Bronchial epithelial cell (primary cell): ENCODE measurements at regions not wholly inside any gene's neighbourhood (a gene's known extent, or its start where the extent isn't known, plus 50 kb on each side); places are given as distances from the start of the nearest gene placed in this dataset.

Experiments
- DNase-seq: peaks from one replicate; pipeline ENCODE4 v3.0.0-alpha.2; 2010; ENCODE audit warnings: low read depth
- FAIRE-seq: peaks from 2 replicates; lab custom pipeline; 2011; peaks lifted over from hg19 to GRCh38; lab: Jason Lieb, UNC
- H3K27me3 ChIP-seq: 2 replicates; pipeline ENCODE4 v1.5.1; 2011; ENCODE audit warnings: low read length; ENCODE audit not compliant: control insufficient read depth, insufficient read depth
- H3K36me3 ChIP-seq: 2 replicates; pipeline ENCODE4 v1.5.1; 2011; ENCODE audit warnings: low read length; ENCODE audit not compliant: control insufficient read depth, insufficient read depth
- H3K4me3 ChIP-seq: 2 replicates; pipeline ENCODE4 v1.5.1; 2011; ENCODE audit warnings: mild to moderate bottlenecking, low read depth, low read length, control low read depth
- CTCF ChIP-seq: IDR thresholded peaks from 2 replicates; pipeline ENCODE4 v1.5.1; 2011; ENCODE audit warnings: mild to moderate bottlenecking, moderate library complexity, low read length, control low read depth, inconsistent platforms; ENCODE audit not compliant: insufficient read depth, severe bottlenecking

- no peak for FAIRE-seq
- TF ChIP-seq CTCF: no peak
- H3K4me3 ChIP-seq: no peak overlapping the region
- no peaks in the 10 kb centered on the region for H3K27me3 ChIP-seq
- no peaks in the 10 kb centered on the region for H3K36me3 ChIP-seq
- no peak for DNase-seq
Observed at GRCh38 chr1:213773975-213774374, 213.8 kb upstream of the PROX1 start.

GRCh38 chr1:213776969-213777368 is 210.8 kb upstream of the PROX1 start:
- Histone ChIP-seq H3K4me3 (no peak overlapping the region), H3K27me3 (no peaks in the 10 kb centered on the region), H3K36me3 (no peaks in the 10 kb centered on the region)
- FAIRE-seq: no peak
- no peak for TF ChIP-seq CTCF
- DNase-seq: no peak

- no peaks in the 10 kb centered on the region for H3K27me3 ChIP-seq
- no peak for TF ChIP-seq CTCF
- DNase-seq (peak; percentile 86), FAIRE-seq (no peak)
- no peak overlapping the region for H3K4me3 ChIP-seq
- H3K36me3 ChIP-seq: no peaks in the 10 kb centered on the region
Observed at GRCh38 chr1:213779228-213779627, 208.5 kb upstream of the PROX1 start.

- Histone ChIP-seq H3K27me3 (no peaks in the 10 kb centered on the region), H3K36me3 (no peaks in the 10 kb centered on the region), H3K4me3 (no peak overlapping the region)
- TF ChIP-seq CTCF: no peak
- no peak for DNase-seq
- FAIRE-seq: no peak
Observed at GRCh38 chr1:213782941-213783672, 204.7 kb upstream of the PROX1 start.

- Histone ChIP-seq H3K27me3 (no peaks in the 10 kb centered on the region), H3K36me3 (no peaks in the 10 kb centered on the region), H3K4me3 (no peak overlapping the region)
- FAIRE-seq: no peak
- TF ChIP-seq CTCF: no peak
- DNase-seq: no peak
Observed at GRCh38 chr1:213783893-213784292, 203.9 kb upstream of the PROX1 start.

GRCh38 chr1:213786683-213787082 is 201.1 kb upstream of the PROX1 start:
- DNase-seq (no peak), FAIRE-seq (no peak)
- Histone ChIP-seq H3K4me3 (no peak overlapping the region), H3K36me3 (no peaks in the 10 kb centered on the region), H3K27me3 (no peaks in the 10 kb centered on the region)
- TF ChIP-seq CTCF: no peak
